AG09319 (cell line): ENCODE measurements at regions not wholly inside any gene's neighbourhood (a gene's known extent, or its start where the extent isn't known, plus 50 kb on each side); places are given as distances from the start of the nearest gene placed in this dataset.

Source experiments
- DNase-seq: peaks from one replicate; pipeline ENCODE4 v3.0.0-alpha.2; 2010; ENCODE audit warnings: low read depth; ENCODE audit errors: extremely low read depth
- TF ChIP-seq, protein P1 (sequence below): IDR thresholded peaks from 2 replicates; pipeline ENCODE4 v1.5.1; 2011; ENCODE audit warnings: low read depth, mild to moderate bottlenecking, inconsistent platforms, low read length, moderate library complexity

DNA sequence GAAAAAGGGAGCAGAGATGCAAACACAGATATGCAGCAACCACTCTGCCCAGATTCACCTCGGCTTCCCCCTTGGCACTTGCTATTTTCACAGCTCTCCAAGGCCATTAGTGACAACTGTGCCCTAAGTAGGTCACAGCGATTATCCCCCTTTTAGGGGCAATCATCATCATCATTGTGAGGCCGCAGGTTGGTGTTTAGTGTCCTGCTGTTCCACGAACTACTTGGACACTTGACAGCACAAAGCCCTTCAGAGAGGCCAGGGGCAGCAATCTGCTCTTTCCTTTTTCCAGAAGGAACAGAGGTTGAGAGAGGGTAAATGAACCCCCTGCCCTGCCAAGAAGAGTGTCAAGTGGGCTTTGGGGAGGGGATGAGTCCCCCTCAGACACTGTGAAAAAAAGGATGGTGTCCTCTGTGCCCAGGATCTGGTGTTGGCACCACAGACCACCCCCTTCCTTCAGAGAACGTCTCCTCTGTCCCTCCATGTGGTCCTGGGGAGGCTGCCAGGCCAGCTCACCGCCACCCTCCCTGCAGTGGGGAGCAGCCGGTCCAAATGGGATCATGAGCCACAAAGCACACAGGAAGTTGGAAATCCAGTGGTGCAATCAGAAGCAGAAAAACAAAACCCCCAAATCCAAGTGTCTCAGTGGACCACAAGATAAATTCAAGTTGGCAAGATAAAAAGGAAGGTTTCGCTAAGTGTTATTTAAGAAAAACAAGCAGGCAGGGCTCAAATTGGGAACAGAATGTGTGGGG, 78.4 kb upstream of the MED9 start:
- DNase-seq, result no peak
- TF ChIP-seq, protein P1, sequence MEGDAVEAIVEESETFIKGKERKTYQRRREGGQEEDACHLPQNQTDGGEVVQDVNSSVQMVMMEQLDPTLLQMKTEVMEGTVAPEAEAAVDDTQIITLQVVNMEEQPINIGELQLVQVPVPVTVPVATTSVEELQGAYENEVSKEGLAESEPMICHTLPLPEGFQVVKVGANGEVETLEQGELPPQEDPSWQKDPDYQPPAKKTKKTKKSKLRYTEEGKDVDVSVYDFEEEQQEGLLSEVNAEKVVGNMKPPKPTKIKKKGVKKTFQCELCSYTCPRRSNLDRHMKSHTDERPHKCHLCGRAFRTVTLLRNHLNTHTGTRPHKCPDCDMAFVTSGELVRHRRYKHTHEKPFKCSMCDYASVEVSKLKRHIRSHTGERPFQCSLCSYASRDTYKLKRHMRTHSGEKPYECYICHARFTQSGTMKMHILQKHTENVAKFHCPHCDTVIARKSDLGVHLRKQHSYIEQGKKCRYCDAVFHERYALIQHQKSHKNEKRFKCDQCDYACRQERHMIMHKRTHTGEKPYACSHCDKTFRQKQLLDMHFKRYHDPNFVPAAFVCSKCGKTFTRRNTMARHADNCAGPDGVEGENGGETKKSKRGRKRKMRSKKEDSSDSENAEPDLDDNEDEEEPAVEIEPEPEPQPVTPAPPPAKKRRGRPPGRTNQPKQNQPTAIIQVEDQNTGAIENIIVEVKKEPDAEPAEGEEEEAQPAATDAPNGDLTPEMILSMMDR, result no peak

DNA sequence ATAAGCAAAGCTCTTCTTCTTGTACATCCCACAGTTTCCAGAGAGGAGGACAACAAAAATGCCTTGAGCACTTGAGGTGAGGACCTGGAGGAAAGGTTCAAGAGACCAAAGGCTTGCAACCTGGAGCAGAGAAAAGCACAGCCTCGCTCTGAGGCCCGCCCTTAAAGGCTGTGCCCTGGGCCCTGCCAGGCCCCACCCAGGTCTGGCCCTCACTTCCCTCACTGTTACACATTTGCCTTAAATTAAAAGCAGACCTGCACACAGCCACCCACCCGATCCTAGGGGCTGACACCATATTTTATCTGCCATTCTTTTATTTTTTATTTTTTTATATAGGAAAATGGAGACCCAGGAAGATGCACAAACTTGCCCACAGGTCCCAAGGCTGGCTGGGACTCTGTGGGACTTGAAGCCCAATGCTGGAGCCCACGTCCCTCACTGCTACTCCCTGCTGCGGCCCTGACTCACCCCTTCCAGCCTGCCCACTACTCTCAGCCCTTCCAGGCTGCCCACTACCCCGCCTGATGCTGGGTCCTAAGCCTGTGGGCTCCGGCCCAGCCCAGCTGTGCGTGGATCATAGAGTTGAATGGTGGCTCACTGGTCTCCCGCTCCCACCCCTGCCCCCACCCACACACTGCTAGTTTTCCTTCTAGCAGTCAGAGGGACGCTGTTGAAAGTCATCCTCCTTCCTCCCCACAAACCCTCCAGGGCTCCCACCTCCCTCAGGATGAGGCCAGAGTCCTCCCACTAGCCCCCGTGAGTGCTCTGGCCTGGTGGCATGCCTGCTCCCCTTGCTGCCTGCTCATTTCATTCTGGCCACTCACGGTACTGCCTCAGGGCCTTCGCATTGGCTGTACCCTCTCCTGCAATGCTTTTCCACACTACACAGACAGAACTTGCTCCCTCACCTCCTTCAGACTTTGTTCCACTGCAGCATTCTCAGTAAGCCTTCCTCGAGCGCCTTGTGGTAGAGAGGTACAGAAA, 77.6 kb upstream of the MED9 start:
- no peak for DNase-seq
- TF ChIP-seq, protein P1, result no peak

DNA sequence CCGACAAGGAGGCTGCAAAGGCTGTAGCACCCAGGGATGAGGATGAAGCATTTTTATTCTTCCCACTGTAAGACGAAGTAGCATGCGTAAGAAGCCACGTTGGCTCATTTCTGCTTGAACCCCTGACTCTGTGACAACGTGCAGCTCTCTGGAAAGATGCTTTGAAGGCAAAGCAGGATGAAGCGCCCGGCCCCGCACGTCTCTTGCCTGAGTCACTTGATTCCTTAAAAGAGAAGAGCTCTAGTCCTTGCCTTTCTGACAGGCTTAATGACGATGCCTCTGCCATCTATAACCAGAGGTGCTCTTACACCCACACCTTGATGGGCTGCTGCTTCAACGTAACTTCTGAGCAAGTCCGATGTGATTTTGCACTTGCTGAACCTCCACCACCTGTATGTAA, 76.7 kb upstream of the MED9 start:
- TF ChIP-seq, protein P1, result no peak
- DNase-seq, result no peak

GRCh38 chr17:17400566-17401184, 76.1 kb upstream of the MED9 start:
- TF ChIP-seq, protein P1, result no peak
- no peak for DNase-seq

GRCh38 chr17:17401271-17401781, 75.5 kb upstream of the MED9 start:
- no peak for DNase-seq
- TF ChIP-seq, protein P1, result no peak

- no peak for DNase-seq
- TF ChIP-seq, protein P1, result no peak
These were observed 74.2 kb upstream of the MED9 start for GRCh38 chr17:17402558-17402957.
